ENCODE measurements at regions not wholly inside any gene's neighbourhood (a gene's known extent, or its start where the extent isn't known, plus 50 kb on each side); places are given as distances from the start of the nearest gene placed in this dataset.

DNA sequence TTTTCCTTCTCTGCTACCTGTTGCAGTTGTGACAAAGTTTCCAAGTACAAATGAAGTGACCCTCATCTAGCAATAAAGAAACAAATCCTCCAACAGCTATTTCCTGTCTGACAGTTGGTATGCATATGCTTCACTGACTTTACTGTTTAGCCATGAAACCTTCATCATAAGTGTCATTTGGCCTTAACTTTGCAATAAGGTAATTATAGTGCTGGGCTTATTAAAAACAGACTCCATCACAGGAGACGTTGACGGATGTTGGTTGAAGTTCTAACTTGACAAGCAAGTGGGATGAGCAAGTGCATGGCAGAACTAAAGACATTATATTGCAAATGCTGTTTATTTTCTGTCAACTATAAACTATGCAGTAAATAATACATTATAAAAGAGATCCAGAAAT is 425.2 kb downstream of the RPS29 start:
- H3K4me2 ChIP-seq (ENCODE audit: control insufficient read depth, extremely low read depth, insufficient read depth, low read depth, low read length) = no peak overlapping the region
- no peaks in the 10 kb centered on the region for H3K4me1 ChIP-seq (ENCODE audit: control insufficient read depth, extremely low read depth, insufficient read depth, low read length)
- FAIRE-seq = no peak
- no peak overlapping the region for H3K9ac ChIP-seq (ENCODE audit: control insufficient read depth, extremely low read depth, insufficient read depth, low read length)
- dilution Hi-C loops (cut with MboI; ENCODE audit: extremely low pct_ligation_motif_present, low sequenced_read_pairs) = no loop called here
- no peaks in the 10 kb centered on the region for H3K79me2 ChIP-seq (ENCODE audit: control insufficient read depth, insufficient read depth, low read length)
- no peaks in the 10 kb centered on the region for H3K9me1 ChIP-seq (ENCODE audit: control insufficient read depth, extremely low read depth, insufficient read depth, low read length)
- H3K27me3 ChIP-seq (ENCODE audit: control insufficient read depth, extremely low read depth, insufficient read depth, low read length) = no peaks in the 10 kb centered on the region
- H3K4me3 ChIP-seq (ENCODE audit: control insufficient read depth in 2 of 3, extremely low read depth in 1 of 3, insufficient read depth in 2 of 3, low read depth in 1 of 3, low read length in 3 of 3) = no peak overlapping the region
- H3K9me3 ChIP-seq (ENCODE audit: control insufficient read depth, low read depth, low read length) = no peaks in the 10 kb centered on the region
- TF ChIP-seq, protein P1, sequence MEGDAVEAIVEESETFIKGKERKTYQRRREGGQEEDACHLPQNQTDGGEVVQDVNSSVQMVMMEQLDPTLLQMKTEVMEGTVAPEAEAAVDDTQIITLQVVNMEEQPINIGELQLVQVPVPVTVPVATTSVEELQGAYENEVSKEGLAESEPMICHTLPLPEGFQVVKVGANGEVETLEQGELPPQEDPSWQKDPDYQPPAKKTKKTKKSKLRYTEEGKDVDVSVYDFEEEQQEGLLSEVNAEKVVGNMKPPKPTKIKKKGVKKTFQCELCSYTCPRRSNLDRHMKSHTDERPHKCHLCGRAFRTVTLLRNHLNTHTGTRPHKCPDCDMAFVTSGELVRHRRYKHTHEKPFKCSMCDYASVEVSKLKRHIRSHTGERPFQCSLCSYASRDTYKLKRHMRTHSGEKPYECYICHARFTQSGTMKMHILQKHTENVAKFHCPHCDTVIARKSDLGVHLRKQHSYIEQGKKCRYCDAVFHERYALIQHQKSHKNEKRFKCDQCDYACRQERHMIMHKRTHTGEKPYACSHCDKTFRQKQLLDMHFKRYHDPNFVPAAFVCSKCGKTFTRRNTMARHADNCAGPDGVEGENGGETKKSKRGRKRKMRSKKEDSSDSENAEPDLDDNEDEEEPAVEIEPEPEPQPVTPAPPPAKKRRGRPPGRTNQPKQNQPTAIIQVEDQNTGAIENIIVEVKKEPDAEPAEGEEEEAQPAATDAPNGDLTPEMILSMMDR (optimal IDR thresholded peaks at IDR 0.05 in 1 of 3, IDR thresholded peaks at IDR 0.05 in 1 of 3, conservative IDR thresholded peaks at IDR 0.05 in 1 of 3; ENCODE audit: extremely low read depth in 1 of 3, insufficient read depth in 2 of 3, low read length in 3 of 3) = no peak
- TF ChIP-seq EZH2 (IDR thresholded peaks at IDR 0.05; ENCODE audit: low read length) = no peak
- no peak for DNase-seq (ENCODE audit: low read depth, low spot score)
- H3K36me3 ChIP-seq (ENCODE audit: control insufficient read depth in 2 of 2, extremely low read depth in 1 of 2, insufficient read depth in 2 of 2, low read length in 2 of 2) = no peaks in the 10 kb centered on the region
- H4K20me1 ChIP-seq (ENCODE audit: control insufficient read depth, extremely low read depth, insufficient read depth, low read length) = no peaks in the 10 kb centered on the region
- H2AFZ ChIP-seq (ENCODE audit: control insufficient read depth, low read length) = no peak overlapping the region
- no peak overlapping the region for H3K27ac ChIP-seq (ENCODE audit: control insufficient read depth, insufficient read depth, low read length)

DNA sequence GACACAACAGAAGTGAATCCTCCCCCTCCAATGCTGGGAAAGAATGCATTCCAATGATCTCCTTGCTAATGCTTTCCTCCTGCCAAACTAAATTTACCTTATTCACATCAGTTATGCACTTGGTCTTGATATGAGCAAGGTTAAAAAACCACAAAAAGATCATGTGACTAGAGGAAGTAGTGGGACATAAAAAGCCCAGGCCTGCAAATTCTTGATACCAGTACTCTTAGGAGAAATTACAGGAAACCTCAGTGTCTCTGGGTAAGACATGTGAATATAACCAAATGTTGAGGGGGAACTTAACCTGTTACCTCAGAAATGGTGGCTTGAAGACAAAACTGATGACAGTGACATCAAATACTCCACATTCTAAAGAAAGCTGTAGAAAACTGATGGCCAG is 427.1 kb downstream of the RPS29 start:
- no peak overlapping the region for H3K27ac ChIP-seq (ENCODE audit: control insufficient read depth, insufficient read depth, low read length)
- H4K20me1 ChIP-seq (ENCODE audit: control insufficient read depth, extremely low read depth, insufficient read depth, low read length) = no peaks in the 10 kb centered on the region
- no peak for DNase-seq (ENCODE audit: low read depth, low spot score)
- H3K79me2 ChIP-seq (ENCODE audit: control insufficient read depth, insufficient read depth, low read length) = no peaks in the 10 kb centered on the region
- TF ChIP-seq, protein P1 (optimal IDR thresholded peaks at IDR 0.05 in 1 of 3, IDR thresholded peaks at IDR 0.05 in 1 of 3, conservative IDR thresholded peaks at IDR 0.05 in 1 of 3; ENCODE audit: extremely low read depth in 1 of 3, insufficient read depth in 2 of 3, low read length in 3 of 3) = no peak
- TF ChIP-seq EZH2 (IDR thresholded peaks at IDR 0.05; ENCODE audit: low read length) = no peak
- H3K36me3 ChIP-seq (ENCODE audit: control insufficient read depth in 2 of 2, extremely low read depth in 1 of 2, insufficient read depth in 2 of 2, low read length in 2 of 2) = no peaks in the 10 kb centered on the region
- no peak overlapping the region for H3K4me3 ChIP-seq (ENCODE audit: control insufficient read depth in 2 of 3, extremely low read depth in 1 of 3, insufficient read depth in 2 of 3, low read depth in 1 of 3, low read length in 3 of 3)
- no peaks in the 10 kb centered on the region for H3K9me3 ChIP-seq (ENCODE audit: control insufficient read depth, low read depth, low read length)
- dilution Hi-C loops (cut with MboI; ENCODE audit: extremely low pct_ligation_motif_present, low sequenced_read_pairs) = no loop called here
- no peaks in the 10 kb centered on the region for H3K9me1 ChIP-seq (ENCODE audit: control insufficient read depth, extremely low read depth, insufficient read depth, low read length)
- H3K4me2 ChIP-seq (ENCODE audit: control insufficient read depth, extremely low read depth, insufficient read depth, low read depth, low read length) = no peak overlapping the region
- no peak overlapping the region for H2AFZ ChIP-seq (ENCODE audit: control insufficient read depth, low read length)
- no peaks in the 10 kb centered on the region for H3K27me3 ChIP-seq (ENCODE audit: control insufficient read depth, extremely low read depth, insufficient read depth, low read length)
- no peak overlapping the region for H3K9ac ChIP-seq (ENCODE audit: control insufficient read depth, extremely low read depth, insufficient read depth, low read length)
- FAIRE-seq = no peak
- H3K4me1 ChIP-seq (ENCODE audit: control insufficient read depth, extremely low read depth, insufficient read depth, low read length) = no peaks in the 10 kb centered on the region
